GM19397 (cell line): ENCODE measurements at regions not wholly inside any gene's neighbourhood (a gene's known extent, or its start where the extent isn't known, plus 50 kb on each side); places are given as distances from the start of the nearest gene placed in this dataset.

Source experiments
- ATAC-seq: cut with Tn5 transposase; IDR thresholded peaks from one replicate; pipeline ENCODE4 v1.9.1; 2021; ENCODE audit warnings: mild to moderate bottlenecking, moderate library complexity; ENCODE audit not compliant: unreplicated experiment

GRCh38 chr10:88081457-88082054, 218.1 kb downstream of the PTEN start:
- no peak for ATAC-seq

- ATAC-seq, result peak; percentile 25
Measured at GRCh38 chr10:88082391-88082790, 219.0 kb downstream of the PTEN start.

- ATAC-seq, result peak; percentile 73
Measured at GRCh38 chr10:88082806-88083596, 219.6 kb downstream of the PTEN start.

GRCh38 chr10:88083597-88083989, 220.2 kb downstream of the PTEN start:
- no peak for ATAC-seq

GRCh38 chr10:88086187-88086960, 222.9 kb downstream of the PTEN start:
- no peak for ATAC-seq

GRCh38 chr10:88088441-88089340, 225.3 kb downstream of the PTEN start:
- no peak for ATAC-seq

GRCh38 chr10:88089498-88089897, 226.1 kb downstream of the PTEN start:
- ATAC-seq, result no peak

GRCh38 chr10:88090568-88091214, 227.3 kb downstream of the PTEN start:
- no peak for ATAC-seq

- peak; percentile 79 for ATAC-seq
Measured at GRCh38 chr10:88091490-88092061, 228.2 kb downstream of the PTEN start.

- no peak for ATAC-seq
Measured at GRCh38 chr10:88092265-88092664, 228.8 kb downstream of the PTEN start.

- ATAC-seq, result no peak
Measured at GRCh38 chr10:88092973-88093372, 229.5 kb downstream of the PTEN start.

- no peak for ATAC-seq
Measured at GRCh38 chr10:88094795-88095194, 231.4 kb downstream of the PTEN start.

GRCh38 chr10:88095223-88095721, 231.8 kb downstream of the PTEN start:
- ATAC-seq, result no peak

GRCh38 chr10:88095778-88096431, 232.5 kb downstream of the PTEN start:
- ATAC-seq, result no peak

- no peak for ATAC-seq
Measured at GRCh38 chr10:88097092-88097516, 233.7 kb downstream of the PTEN start.

- no peak for ATAC-seq
Measured at GRCh38 chr10:88097536-88097935, 234.1 kb downstream of the PTEN start.

GRCh38 chr10:88100281-88100680, 236.9 kb downstream of the PTEN start:
- ATAC-seq, result no peak

- ATAC-seq, result no peak
Measured at GRCh38 chr10:88101666-88102065, 238.2 kb downstream of the PTEN start.

- no peak for ATAC-seq
Measured at GRCh38 chr10:88103576-88103975, 240.2 kb downstream of the PTEN start.
